IMR-90 (cell line): ENCODE measurements at regions not wholly inside any gene's neighbourhood (a gene's known extent, or its start where the extent isn't known, plus 50 kb on each side); places are given as distances from the start of the nearest gene placed in this dataset.

Source experiments
- ATAC-seq: fragments of 200-7000 bp; cut with Tn5 transposase; 2 replicates; pipeline ENCODE4 v1.9.1; 2020; ENCODE audit warnings: low read depth, mild to moderate bottlenecking, moderate library complexity
- BruUV-seq: library from RNA; stranded (reverse); fragments of 400-500 nt; replicated peaks from 2 replicates; lab custom pipeline; 2021; lab: Mats Ljungman, UMichigan
- CTCF ChIA-PET: fragments of 300-600 bp; formaldehyde crosslinking; extraction: SDS; loops from one replicate; lab custom pipeline; 2021; ENCODE audit warnings: antibody characterized with exemption; lab: Yijun Ruan, JAX
- POLR2A ChIA-PET: fragments of 300-600 bp; sonication (Branson Sonifier 250); formaldehyde crosslinking; loops from one replicate; lab custom pipeline; 2022; ENCODE audit warnings: antibody characterized with exemption; ENCODE audit not compliant: unreplicated experiment; lab: Charles Lee
- DNase-seq: peaks from one replicate; pipeline ENCODE4 v3.0.0; 2013
- H2AFZ ChIP-seq: replicated peaks from 2 replicates; pipeline ENCODE3; 2013; ENCODE audit warnings: low read length, mild to moderate bottlenecking; ENCODE audit not compliant: poor library complexity
- H2AK5ac ChIP-seq: 2 replicates; pipeline ENCODE4 v1.6.1; 2013; ENCODE audit warnings: low read depth, low read length, inconsistent platforms
- H2AK9ac ChIP-seq: replicated peaks from 2 replicates; pipeline ENCODE3; 2013; ENCODE audit warnings: mild to moderate bottlenecking, low read depth, low read length, moderate library complexity; ENCODE audit not compliant: poor library complexity
- H2BK120ac ChIP-seq: 2 replicates; pipeline ENCODE4 v1.6.1; 2013; ENCODE audit warnings: low read depth, low read length, inconsistent platforms
- H2BK15ac ChIP-seq: 3 replicates; pipeline ENCODE4 v1.6.1; 2013; ENCODE audit warnings: low read depth, low read length, inconsistent platforms
- H2BK20ac ChIP-seq: 2 replicates; pipeline ENCODE4 v1.6.1; 2013; ENCODE audit warnings: low read depth, mild to moderate bottlenecking, inconsistent platforms, low read length, moderate library complexity
- H2BK5ac ChIP-seq: 2 replicates; pipeline ENCODE4 v1.6.1; 2013; ENCODE audit warnings: mild to moderate bottlenecking, low read depth, low read length, inconsistent platforms; ENCODE audit not compliant: poor library complexity, severe bottlenecking
- H3K14ac ChIP-seq: replicated peaks from 2 replicates; pipeline ENCODE4 v1.6.1; 2013; ENCODE audit warnings: low read depth, low read length, inconsistent platforms
- H3K18ac ChIP-seq: 2 replicates; pipeline ENCODE4 v1.6.1; 2013; ENCODE audit warnings: low read depth, low read length, control low read depth
- H3K23ac ChIP-seq: 2 replicates; pipeline ENCODE4 v1.6.1; 2013; ENCODE audit warnings: low read depth, low read length, inconsistent platforms
- H3K27ac ChIP-seq: 2 replicates; pipeline ENCODE4 v1.5.1; 2013; ENCODE audit warnings: mild to moderate bottlenecking, control low read depth, low read length; ENCODE audit not compliant: insufficient read depth
- H3K27me3 ChIP-seq: 2 replicates; pipeline ENCODE4 v1.6.1; 2013; ENCODE audit warnings: low read length; ENCODE audit not compliant: control insufficient read depth, insufficient read depth
- H3K36me3 ChIP-seq: 2 replicates; pipeline ENCODE4 v1.6.1; 2013; ENCODE audit warnings: low read length, mixed read lengths; ENCODE audit not compliant: control insufficient read depth, insufficient read depth
- H3K4ac ChIP-seq: 2 replicates; pipeline ENCODE4 v1.6.1; 2013; ENCODE audit warnings: low read depth, low read length, inconsistent platforms
- H3K4me1 ChIP-seq: 2 replicates; pipeline ENCODE4 v1.6.1; 2013; ENCODE audit warnings: low read length, mixed read lengths; ENCODE audit not compliant: control insufficient read depth, insufficient read depth
- H3K4me2 ChIP-seq: 2 replicates; pipeline ENCODE4 v1.6.1; 2013; ENCODE audit warnings: low read depth, mild to moderate bottlenecking, control low read depth, low read length, moderate library complexity
- H3K4me3 ChIP-seq: 2 replicates; pipeline ENCODE4 v1.5.1; 2013; ENCODE audit warnings: low read depth, mild to moderate bottlenecking, control low read depth, low read length, moderate library complexity; ENCODE audit not compliant: insufficient read depth
- H3K56ac ChIP-seq: 2 replicates; pipeline ENCODE4 v1.6.1; 2013; ENCODE audit warnings: low read length, inconsistent platforms; ENCODE audit not compliant: insufficient read depth; ENCODE audit errors: extremely low read depth
- H3K79me1 ChIP-seq, 2 experiments: 2 replicates each; pipeline ENCODE4 v1.6.1; 2013; ENCODE audit warnings: low read length in 2 of 2, inconsistent platforms in 1 of 2, low read depth in 1 of 2
- H3K9ac ChIP-seq: 2 replicates; pipeline ENCODE4 v1.6.1; 2013; ENCODE audit warnings: low read depth, low read length, control low read depth
- H3K9me1 ChIP-seq: 2 replicates; pipeline ENCODE4 v1.6.1; 2013; ENCODE audit warnings: low read length, inconsistent platforms; ENCODE audit not compliant: insufficient read depth
- H3K9me3 ChIP-seq: 2 replicates; pipeline ENCODE4 v1.6.1; 2013; ENCODE audit warnings: low read length; ENCODE audit not compliant: control insufficient read depth, insufficient read depth
- H4K20me1 ChIP-seq: 2 replicates; pipeline ENCODE4 v1.6.1; 2013; ENCODE audit warnings: low read length, inconsistent platforms; ENCODE audit not compliant: insufficient read depth
- H4K5ac ChIP-seq: 2 replicates; pipeline ENCODE4 v1.6.1; 2013; ENCODE audit warnings: mild to moderate bottlenecking, low read depth, low read length, control low read depth
- H4K8ac ChIP-seq, 2 experiments: 2 replicates each; pipeline ENCODE4 v1.6.1; 2013; ENCODE audit warnings: low read depth in 2 of 2, low read length in 2 of 2, control low read depth in 1 of 2, inconsistent platforms in 1 of 2
- H4K91ac ChIP-seq: 2 replicates; pipeline ENCODE4 v1.6.1; 2013; ENCODE audit warnings: low read depth, low read length, inconsistent platforms; ENCODE audit not compliant: insufficient read depth
- BHLHE40 ChIP-seq: fragments of 150-350 bp; IDR thresholded peaks from 2 replicates; pipeline ENCODE4 v1.6.1; 2016; ENCODE audit warnings: mild to moderate bottlenecking, low read depth, low read length
- CEBPB ChIP-seq: IDR thresholded peaks from 2 replicates; pipeline ENCODE4 v1.6.1; 2012; ENCODE audit warnings: low read depth, low read length, improper control_type of control experiment
- CHD1 ChIP-seq: IDR thresholded peaks from 2 replicates; pipeline ENCODE4 v1.6.1; 2012; ENCODE audit warnings: low read depth, low read length, improper control_type of control experiment
- FOS ChIP-seq: fragments of 150-350 bp; IDR thresholded peaks from 2 replicates; pipeline ENCODE4 v1.6.1; 2016; ENCODE audit warnings: low read depth, low read length
- MAFK ChIP-seq: IDR thresholded peaks from 2 replicates; pipeline ENCODE4 v1.6.1; 2012; ENCODE audit warnings: low read depth, low read length, improper control_type of control experiment
- MAZ ChIP-seq: IDR thresholded peaks from 2 replicates; pipeline ENCODE4 v1.6.1; 2012; ENCODE audit warnings: low read depth, mild to moderate bottlenecking, low read length, improper control_type of control experiment, moderate library complexity, borderline replicate concordance
- NFE2L2 ChIP-seq: fragments of 150-350 bp; IDR thresholded peaks from 2 replicates; pipeline ENCODE4 v1.6.1; 2016; ENCODE audit warnings: low read depth, mild to moderate bottlenecking, low read length
- RAD21 ChIP-seq: IDR thresholded peaks from 2 replicates; pipeline ENCODE4 v1.6.1; 2012; ENCODE audit warnings: low read length, improper control_type of control experiment
- RFX5 ChIP-seq: IDR thresholded peaks from 2 replicates; pipeline ENCODE4 v1.8.0; 2012; ENCODE audit warnings: low read depth, mild to moderate bottlenecking, low read length, moderate library complexity
- SMC3 ChIP-seq: fragments of 150-350 bp; IDR thresholded peaks from 2 replicates; pipeline ENCODE4 v1.6.1; 2016; ENCODE audit warnings: low read depth, mild to moderate bottlenecking, antibody characterized with exemption, low read length, moderate library complexity
- WGBS, 2 experiments: methylation state at CpG; one replicate each; pipeline versions ENCODE4 v1.1.5 to v1.1.7; 2013; ENCODE audit warnings: missing lambda C conversion rate in 2 of 2; ENCODE audit not compliant: insufficient read length in 1 of 2; ENCODE audit errors: extremely low coverage in 2 of 2; 5-methylcytosine and 5-hydroxymethylcytosine counted together
- dilution Hi-C: fragments of 300-500 bp; cut with HindIII; formaldehyde crosslinking; loops from one replicate; pipeline ENCODE4 v1.14.3; 2018; ENCODE audit warnings: low sequenced_read_pairs; ENCODE audit not compliant: unreplicated experiment
- in situ Hi-C: fragments of 300-500 bp; cut with MboI; formaldehyde crosslinking; loops from 3 replicates; pipeline ENCODE4 v1.14.3; 2019; ENCODE audit warnings: low sequenced_read_pairs, inconsistent platforms, mixed read lengths
- intact Hi-C: fragments of 100-400 bp; cut with micrococcal nuclease; formaldehyde crosslinking; loops from 2 replicates; pipeline ENCODE4 v1.10.0; 2022
- TF ChIP-seq, protein P1 (sequence below): fragments of 150-350 bp; IDR thresholded peaks from 2 replicates; pipeline ENCODE4 v1.6.1; 2016; ENCODE audit warnings: low read depth, mild to moderate bottlenecking, low read length, moderate library complexity, borderline replicate concordance
- TF ChIP-seq, protein P2 (sequence below): conservative IDR thresholded peaks from 2 replicates; pipeline ENCODE4 v1.5.1; 2012; ENCODE audit warnings: mild to moderate bottlenecking, low read depth, low read length, improper control_type of control experiment
- TF ChIP-seq, protein P3 (sequence below): fragments of 150-350 bp; IDR thresholded peaks from 2 replicates; pipeline ENCODE4 v1.6.1; 2017; ENCODE audit warnings: mild to moderate bottlenecking, antibody characterized with exemption, low read length, low read depth

DNA sequence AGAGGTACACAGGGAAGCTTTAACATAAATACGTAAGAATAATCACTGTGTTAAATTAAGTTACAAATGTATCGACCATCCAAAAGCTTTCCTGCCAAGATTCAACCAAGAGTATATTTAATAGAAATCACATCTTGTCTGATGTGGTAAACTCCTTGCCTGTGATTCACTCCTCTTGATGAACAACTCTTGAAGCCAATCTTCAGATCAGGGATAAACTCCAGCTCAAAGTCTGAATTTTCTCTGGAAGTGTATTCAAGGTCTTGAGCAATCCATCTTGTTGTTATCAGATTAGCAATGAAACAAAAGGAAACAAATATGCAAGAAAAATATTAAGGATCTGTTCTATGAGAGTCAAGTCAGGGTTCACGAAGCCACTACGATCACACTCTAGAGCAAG is 170.0 kb upstream of the ADAMTS16 start:
- H3K23ac ChIP-seq = no peak overlapping the region
- no peaks in the 10 kb centered on the region for H4K20me1 ChIP-seq
- H2BK20ac ChIP-seq = no peak overlapping the region
- H3K9me3 ChIP-seq = peaks cover 2% of the 10 kb centered on the region
- H3K4me2 ChIP-seq = no peak overlapping the region
- H2AK9ac ChIP-seq = no peak overlapping the region
- no peak overlapping the region for H3K9ac ChIP-seq
- no peaks in the 10 kb centered on the region for H3K4me1 ChIP-seq
- in situ Hi-C loops = no loop called here
- H2BK5ac ChIP-seq = no peak overlapping the region
- H3K56ac ChIP-seq = no peak overlapping the region
- dilution Hi-C loops = no loop called here
- no peak overlapping the region for H2BK120ac ChIP-seq
- ChIA-PET CTCF (no interaction called here), POLR2A (no interaction called here)
- H2BK15ac ChIP-seq = no peak overlapping the region
- no CpG with 5 or more reads among the region's 4 CpGs for WGBS, 2 experiments
- no peak overlapping the region for H3K4ac ChIP-seq
- TF ChIP-seq NFE2L2 (no peak), MAFK (no peak), RAD21 (no peak), BHLHE40 (no peak), SMC3 (no peak), MAZ (no peak), CEBPB (no peak), FOS (no peak), CHD1 (no peak), RFX5 (no peak)
- TF ChIP-seq, protein P1, sequence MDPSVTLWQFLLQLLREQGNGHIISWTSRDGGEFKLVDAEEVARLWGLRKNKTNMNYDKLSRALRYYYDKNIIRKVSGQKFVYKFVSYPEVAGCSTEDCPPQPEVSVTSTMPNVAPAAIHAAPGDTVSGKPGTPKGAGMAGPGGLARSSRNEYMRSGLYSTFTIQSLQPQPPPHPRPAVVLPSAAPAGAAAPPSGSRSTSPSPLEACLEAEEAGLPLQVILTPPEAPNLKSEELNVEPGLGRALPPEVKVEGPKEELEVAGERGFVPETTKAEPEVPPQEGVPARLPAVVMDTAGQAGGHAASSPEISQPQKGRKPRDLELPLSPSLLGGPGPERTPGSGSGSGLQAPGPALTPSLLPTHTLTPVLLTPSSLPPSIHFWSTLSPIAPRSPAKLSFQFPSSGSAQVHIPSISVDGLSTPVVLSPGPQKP = no peak
- TF ChIP-seq, protein P2, sequence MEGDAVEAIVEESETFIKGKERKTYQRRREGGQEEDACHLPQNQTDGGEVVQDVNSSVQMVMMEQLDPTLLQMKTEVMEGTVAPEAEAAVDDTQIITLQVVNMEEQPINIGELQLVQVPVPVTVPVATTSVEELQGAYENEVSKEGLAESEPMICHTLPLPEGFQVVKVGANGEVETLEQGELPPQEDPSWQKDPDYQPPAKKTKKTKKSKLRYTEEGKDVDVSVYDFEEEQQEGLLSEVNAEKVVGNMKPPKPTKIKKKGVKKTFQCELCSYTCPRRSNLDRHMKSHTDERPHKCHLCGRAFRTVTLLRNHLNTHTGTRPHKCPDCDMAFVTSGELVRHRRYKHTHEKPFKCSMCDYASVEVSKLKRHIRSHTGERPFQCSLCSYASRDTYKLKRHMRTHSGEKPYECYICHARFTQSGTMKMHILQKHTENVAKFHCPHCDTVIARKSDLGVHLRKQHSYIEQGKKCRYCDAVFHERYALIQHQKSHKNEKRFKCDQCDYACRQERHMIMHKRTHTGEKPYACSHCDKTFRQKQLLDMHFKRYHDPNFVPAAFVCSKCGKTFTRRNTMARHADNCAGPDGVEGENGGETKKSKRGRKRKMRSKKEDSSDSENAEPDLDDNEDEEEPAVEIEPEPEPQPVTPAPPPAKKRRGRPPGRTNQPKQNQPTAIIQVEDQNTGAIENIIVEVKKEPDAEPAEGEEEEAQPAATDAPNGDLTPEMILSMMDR = no peak
- TF ChIP-seq, protein P3, sequence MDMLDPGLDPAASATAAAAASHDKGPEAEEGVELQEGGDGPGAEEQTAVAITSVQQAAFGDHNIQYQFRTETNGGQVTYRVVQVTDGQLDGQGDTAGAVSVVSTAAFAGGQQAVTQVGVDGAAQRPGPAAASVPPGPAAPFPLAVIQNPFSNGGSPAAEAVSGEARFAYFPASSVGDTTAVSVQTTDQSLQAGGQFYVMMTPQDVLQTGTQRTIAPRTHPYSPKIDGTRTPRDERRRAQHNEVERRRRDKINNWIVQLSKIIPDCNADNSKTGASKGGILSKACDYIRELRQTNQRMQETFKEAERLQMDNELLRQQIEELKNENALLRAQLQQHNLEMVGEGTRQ = no peak
- no peak overlapping the region for H4K91ac ChIP-seq
- no peak overlapping the region for H2AK5ac ChIP-seq
- H3K36me3 ChIP-seq = no peaks in the 10 kb centered on the region
- no peaks in the 10 kb centered on the region for H3K27me3 ChIP-seq
- H3K4me3 ChIP-seq = no peak overlapping the region
- no peaks in the 10 kb centered on the region for H3K9me1 ChIP-seq
- H4K5ac ChIP-seq = no peak overlapping the region
- no peak overlapping the region for H3K18ac ChIP-seq
- H3K14ac ChIP-seq = no peak overlapping the region
- BruUV-seq = no TSS peak
- no peak overlapping the region for H2AFZ ChIP-seq
- no peaks in the 10 kb centered on the region for H3K79me1 ChIP-seq
- H4K8ac ChIP-seq = no peak overlapping the region
- ATAC-seq (no peak), DNase-seq (no peak)
- H3K27ac ChIP-seq = no peak overlapping the region
- intact Hi-C loops = no loop called here
